Lower leg skin (tissue), 3 donors: ENCODE measurements at regions not wholly inside any gene's neighbourhood (a gene's known extent, or its start where the extent isn't known, plus 50 kb on each side); places are given as distances from the start of the nearest gene placed in this dataset.

ENCODE experiments used
- POLR2A ChIP-seq, 2 donors: fragments of 450-650 bp; IDR thresholded peaks; one replicate each; pipeline ENCODE4 v1.6.1; 2016 to 2017; ENCODE audit warnings: antibody characterized with exemption in 2 of 2, mild to moderate bottlenecking in 1 of 2, moderate library complexity in 1 of 2
- TF ChIP-seq, protein P1 (sequence below), 3 donors: fragments of 450-650 bp; IDR thresholded peaks; one replicate each; pipeline ENCODE4 v1.5.1; 2016; ENCODE audit warnings: antibody characterized with exemption in 3 of 3, mild to moderate bottlenecking in 3 of 3, moderate library complexity in 2 of 3

- TF ChIP-seq, protein P1, sequence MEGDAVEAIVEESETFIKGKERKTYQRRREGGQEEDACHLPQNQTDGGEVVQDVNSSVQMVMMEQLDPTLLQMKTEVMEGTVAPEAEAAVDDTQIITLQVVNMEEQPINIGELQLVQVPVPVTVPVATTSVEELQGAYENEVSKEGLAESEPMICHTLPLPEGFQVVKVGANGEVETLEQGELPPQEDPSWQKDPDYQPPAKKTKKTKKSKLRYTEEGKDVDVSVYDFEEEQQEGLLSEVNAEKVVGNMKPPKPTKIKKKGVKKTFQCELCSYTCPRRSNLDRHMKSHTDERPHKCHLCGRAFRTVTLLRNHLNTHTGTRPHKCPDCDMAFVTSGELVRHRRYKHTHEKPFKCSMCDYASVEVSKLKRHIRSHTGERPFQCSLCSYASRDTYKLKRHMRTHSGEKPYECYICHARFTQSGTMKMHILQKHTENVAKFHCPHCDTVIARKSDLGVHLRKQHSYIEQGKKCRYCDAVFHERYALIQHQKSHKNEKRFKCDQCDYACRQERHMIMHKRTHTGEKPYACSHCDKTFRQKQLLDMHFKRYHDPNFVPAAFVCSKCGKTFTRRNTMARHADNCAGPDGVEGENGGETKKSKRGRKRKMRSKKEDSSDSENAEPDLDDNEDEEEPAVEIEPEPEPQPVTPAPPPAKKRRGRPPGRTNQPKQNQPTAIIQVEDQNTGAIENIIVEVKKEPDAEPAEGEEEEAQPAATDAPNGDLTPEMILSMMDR (IDR thresholded peaks at IDR 0.05) = no peak
- TF ChIP-seq POLR2A (IDR thresholded peaks at IDR 0.05) = no peak
These were observed 81.7 kb upstream of the DOCK9 start for GRCh38 chr13:99059498-99060075.
